ENCODE measurements at regions not wholly inside any gene's neighbourhood (a gene's known extent, or its start where the extent isn't known, plus 50 kb on each side); places are given as distances from the start of the nearest gene placed in this dataset.
A peak's percentile ranks its signal among the peaks of the same experiment; 100 is the strongest.

- DNase-seq, result no peak
Measured at GRCh38 chr3:54071601-54072000, 50.8 kb upstream of the CACNA2D3 start.

- DNase-seq, result no peak
Measured at GRCh38 chr3:54069961-54070360, 52.4 kb upstream of the CACNA2D3 start.

- no peak for DNase-seq
Measured at GRCh38 chr3:54067055-54067698, 55.2 kb upstream of the CACNA2D3 start.

GRCh38 chr3:54066253-54066652, 56.1 kb upstream of the CACNA2D3 start:
- DNase-seq, result no peak

- no peak for DNase-seq
Measured at GRCh38 chr3:54065586-54065985, 56.8 kb upstream of the CACNA2D3 start.

DNA sequence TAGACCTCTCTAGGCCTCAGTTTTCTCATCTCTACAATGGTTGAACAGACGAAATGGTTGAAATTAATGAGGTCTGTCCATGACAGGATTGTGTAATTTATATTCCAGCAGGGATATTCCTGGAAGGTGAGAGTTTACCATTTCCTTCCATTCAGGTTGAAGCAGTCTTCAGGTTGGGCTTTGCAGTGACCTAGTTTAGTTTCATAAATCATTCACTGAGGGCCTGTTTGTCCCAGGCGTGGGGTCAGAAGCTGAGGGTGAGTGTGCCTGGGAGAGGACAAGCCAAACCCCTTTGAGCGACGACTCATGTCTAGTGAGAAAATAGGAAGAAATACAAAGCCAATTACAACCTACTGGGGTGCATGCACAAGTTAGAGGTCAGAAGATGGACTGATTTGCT, 57.2 kb upstream of the CACNA2D3 start:
- no peak for DNase-seq

GRCh38 chr3:54064486-54064885, 57.9 kb upstream of the CACNA2D3 start:
- DNase-seq, result no peak

DNA sequence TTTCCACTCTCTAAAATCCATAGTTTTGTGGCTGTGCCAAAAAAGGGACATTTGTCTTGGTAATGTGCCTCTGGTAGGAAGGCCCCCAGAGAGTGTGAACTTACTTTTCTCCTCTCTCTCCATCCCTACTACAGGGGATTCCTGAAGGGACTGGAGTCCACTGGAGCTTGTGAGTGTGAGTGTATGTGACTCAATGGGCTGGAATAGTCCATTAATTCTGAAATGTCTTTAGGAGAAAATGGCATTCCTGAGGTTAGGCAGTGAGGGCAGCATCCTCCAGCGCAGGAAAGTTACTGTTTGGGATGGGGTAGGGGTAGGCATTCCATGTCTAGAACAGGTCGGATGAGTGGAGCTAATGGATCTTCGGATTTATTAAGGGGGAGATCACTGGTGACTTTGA, 59.8 kb upstream of the CACNA2D3 start:
- no peak for DNase-seq

DNA sequence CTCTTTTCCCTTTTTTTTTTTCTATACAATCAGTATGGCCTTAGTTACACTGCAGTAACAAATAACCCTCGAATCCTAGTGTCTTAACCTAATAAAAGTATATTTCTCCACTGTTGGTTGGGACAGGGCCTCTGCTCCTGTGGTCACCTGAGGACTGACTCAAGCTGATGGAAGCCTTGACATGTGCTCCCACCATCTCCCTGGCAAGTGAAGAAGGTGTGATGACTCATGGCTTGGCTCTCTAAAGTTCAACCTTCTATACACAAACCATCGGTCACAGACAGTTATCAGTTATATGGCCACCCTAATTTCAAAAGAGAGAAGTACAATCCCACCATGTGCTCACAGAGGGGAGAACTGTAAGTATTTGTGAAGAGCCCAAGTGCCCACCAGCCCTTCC, 65.8 kb upstream of the CACNA2D3 start:
- no peak for DNase-seq

DNA sequence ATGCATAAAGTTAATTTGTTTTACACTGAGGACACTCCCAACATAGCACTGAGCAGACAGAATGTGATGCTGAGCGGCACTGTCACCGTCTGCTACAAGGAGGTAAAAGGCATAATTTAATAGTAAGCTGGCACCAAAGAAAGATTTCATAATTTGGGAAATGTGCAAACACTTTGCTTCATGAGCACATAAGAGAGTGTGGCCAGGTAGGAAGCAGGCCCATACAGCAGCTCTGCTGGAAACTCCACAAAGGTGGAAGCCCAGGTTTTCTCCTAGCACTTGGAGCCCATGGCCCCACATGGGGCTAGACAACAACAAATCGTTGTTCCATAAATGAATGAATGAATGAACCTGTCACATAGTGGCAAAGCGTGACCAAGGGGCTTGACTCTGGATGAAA, 68.5 kb upstream of the CACNA2D3 start:
- DNase-seq, result no peak

- peak in 1 of 2 experiments; percentile 4 for DNase-seq
Measured at GRCh38 chr3:54053211-54053610, 69.1 kb upstream of the CACNA2D3 start.

DNA sequence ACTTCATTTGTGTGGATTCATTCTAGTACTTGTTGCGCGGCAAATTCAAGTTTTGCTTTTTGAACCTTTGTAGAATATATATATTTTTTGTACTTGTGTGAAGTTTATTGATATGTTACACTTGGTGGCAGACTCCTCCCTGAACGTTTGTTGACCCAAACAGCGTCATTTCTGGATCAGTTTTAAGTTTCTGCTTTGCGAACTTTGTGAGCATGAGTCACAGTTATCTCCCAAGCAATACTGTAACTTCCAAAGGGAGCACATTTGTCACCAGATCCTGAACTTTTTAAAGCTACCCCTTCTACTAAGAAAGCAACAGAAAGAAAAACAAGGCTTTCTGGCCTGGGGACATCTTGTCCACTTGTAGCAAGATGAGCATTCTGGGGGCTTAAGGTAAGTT, 74.8 kb upstream of the CACNA2D3 start:
- no peak for DNase-seq

DNA sequence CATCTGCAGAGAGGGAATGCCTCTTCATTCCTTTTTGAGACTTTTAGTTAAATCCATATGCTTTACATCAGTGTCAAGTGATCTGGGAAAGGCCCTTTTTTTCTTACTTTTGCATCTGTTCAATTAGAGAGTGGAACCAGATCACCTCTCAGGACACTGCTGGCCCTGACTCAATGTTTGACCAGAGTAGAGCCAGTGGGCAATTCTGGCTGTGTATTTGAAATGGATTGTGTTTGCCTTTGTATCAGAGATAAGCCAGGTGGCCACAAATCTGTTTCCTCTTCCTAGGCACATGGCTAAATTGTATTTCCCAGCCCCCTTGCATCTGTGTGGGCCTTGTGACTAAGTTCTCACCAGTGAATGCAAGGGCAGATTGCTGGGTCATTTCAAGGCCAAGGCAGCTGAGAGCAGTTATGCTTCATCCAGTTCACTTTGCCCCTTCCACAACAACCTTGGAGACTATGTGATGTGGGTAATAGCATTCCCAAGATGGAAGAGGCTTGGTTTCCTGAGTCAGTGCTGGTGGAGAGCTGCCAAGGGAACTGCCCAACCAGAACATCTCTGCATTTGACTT, 75.6 kb upstream of the CACNA2D3 start:
- DNase-seq, result no peak

DNA sequence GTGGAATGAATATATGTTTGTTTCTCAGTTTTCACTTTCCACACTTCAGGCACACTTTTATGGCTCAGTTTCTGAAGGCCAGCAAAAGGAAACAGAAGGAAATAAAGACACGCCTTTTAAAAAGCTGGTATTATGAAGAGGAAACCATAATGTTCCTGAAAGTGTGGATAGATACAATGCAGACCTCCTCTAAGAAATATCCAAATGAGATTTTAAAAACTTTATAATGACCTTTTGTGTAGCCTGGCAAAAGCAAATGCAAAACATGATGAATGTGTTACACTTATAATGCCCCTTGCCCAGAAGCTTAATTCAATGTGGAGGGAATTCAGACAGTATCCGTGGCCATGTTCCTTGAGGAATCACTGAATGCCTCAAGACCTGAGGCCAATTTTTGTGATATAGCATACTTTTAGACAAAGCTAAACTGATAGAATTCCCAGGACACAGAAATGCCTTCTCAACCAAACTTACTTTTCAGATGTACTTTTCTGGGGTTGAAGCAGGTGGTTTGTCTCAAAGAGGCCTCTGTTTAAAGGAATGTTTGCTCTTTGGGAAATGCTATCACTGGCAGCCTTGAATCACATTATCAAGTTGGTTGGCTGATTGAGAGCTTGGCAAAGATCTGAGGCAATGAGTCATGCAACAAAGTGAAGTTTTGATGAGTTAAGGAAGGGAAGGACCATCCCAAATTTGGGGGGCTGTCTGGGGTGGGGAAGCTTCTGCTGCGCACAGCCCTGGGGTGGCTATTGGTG, 77.1 kb upstream of the CACNA2D3 start:
- DNase-seq, result no peak

DNA sequence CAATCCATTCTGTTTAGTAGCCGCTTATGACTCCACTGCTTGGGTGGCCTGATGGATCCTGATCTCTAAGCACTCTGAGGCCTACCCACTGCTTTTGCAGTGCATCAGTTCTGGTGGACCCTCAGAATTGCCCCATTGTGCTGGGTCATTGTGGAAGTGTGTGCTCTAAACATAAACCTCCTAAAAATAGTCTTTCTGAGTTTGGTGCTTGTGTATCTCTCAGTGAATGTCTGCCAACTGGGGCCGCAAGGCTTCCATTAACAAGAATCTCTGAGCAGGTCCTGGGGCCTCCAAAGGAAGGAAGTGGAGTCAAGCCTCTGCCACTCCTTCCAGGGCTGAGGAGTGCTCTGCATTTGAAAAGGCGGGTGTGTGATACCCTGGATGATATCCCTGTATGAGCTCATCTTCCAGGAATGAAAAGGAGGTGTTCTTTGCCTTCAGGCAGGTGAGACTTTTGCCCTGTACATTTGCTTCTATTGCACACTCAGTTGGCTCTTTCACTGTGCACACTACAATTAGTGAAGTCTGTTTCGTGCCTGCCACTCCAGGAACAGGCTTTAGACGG, 80.0 kb upstream of the CACNA2D3 start:
- no peak for DNase-seq

- DNase-seq, result no peak
Measured at GRCh38 chr3:54040476-54040875, 81.9 kb upstream of the CACNA2D3 start.

DNA sequence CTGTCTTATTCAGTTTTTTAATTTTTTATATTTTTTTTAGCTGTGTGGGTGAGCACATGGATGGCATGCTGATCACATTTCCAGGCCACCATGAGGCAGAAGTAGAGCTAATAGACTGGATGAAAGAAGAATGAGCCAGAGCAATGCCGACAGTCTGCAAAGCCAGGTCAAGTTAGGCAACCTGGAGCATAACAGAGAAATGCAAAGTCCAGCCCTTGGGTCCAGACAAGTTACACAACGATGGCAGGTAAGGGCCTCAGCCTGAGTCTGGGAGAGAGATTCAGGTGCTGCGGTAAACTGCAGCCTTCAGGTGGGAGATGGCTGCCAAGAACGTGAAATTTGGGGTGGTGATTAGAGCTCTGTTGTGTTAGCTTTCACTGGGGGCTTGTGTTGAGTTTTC, 84.0 kb upstream of the CACNA2D3 start:
- DNase-seq, result no peak

GRCh38 chr3:54036543-54036942, 85.8 kb upstream of the CACNA2D3 start:
- DNase-seq, result no peak

DNA sequence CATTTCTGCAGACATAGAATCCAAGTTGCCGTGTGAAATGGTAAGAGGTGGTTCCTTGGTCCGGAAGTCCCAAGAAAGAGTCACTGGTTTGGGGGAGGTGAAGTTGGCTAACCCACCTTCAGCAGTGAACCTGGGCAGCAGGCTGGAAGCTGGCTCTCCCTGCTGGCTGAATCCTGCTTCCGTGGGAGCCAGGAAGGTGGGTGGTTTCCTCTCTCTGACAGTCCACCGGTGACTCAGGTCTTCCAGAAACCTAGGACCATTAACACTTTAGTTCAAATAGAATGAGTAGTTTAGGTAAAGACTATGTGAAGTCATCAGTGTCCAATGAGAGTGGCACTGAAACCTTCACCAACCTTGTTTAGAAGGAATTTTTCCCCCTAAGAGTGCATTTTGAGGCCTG, 87.4 kb upstream of the CACNA2D3 start:
- no peak for DNase-seq

DNA sequence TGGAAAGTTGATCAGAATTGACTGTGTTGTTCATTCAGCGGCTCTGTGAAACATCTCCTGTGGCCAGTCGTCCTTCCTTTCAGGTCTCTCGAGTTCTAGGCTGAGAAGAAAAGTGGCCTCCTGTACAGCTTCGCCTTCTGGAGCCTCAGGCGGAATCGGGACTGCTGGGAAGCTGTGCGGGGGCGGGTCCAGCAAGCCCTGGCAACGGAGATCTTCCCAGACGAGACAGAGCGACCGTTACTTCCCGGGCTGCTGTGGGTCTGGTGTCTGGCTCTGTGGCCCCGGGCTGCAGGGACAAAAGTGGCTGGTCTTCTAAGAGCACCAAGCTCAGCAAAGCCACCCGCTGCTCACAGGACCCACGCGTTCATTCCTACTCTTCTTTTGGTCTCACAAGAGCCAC, 88.6 kb upstream of the CACNA2D3 start:
- no peak for DNase-seq

DNA sequence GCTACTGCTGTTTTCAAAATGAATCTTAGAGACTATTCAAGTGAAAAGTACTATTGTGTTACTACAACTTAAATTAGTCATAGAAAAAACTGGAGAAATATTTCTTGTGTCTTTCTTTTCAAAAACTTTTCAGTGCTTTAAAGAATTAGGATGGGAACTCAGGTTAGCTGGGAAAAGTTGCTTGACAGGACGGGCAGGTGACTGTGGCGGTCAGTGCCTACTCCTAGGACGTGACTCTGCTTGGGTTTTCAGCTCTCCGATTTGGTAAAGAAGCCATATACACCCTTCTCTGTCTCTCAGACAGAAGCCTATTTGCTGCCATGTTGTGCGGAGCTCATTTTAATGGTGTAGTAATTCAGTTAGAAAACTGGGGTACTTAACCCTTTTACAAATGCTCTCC, 89.8 kb upstream of the CACNA2D3 start:
- DNase-seq, result no peak

GRCh38 chr3:54028372-54028771, 94.0 kb upstream of the CACNA2D3 start:
- DNase-seq, result no peak

- DNase-seq, result no peak
Measured at GRCh38 chr3:54026543-54026942, 95.8 kb upstream of the CACNA2D3 start.

GRCh38 chr3:54021071-54021470, 101.3 kb upstream of the CACNA2D3 start:
- DNase-seq, result no peak

Data from NCI-H2081 (cell line).